ENCODE measurements at regions not wholly inside any gene's neighbourhood (a gene's known extent, or its start where the extent isn't known, plus 50 kb on each side); places are given as distances from the start of the nearest gene placed in this dataset.

DNA sequence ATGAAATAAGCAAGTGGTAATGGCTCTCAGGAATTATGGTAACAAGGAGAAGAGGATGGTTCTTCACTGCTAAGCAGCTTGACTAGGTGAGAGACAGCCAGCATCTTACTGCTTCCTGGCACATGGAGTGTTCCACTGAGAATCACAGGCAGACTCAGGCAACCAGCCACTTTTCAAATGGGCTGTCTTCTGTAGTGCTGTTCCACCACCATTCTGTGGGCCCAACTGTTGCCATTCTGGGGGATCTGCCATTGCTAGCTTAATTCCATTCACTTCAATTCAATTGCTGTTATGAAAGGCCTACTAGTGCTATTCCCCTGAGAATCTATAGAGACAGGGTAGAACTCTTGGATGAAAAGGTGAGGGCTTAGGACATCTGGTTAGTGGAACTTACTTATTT, 341.9 kb downstream of the KCNRG start:
- TF ChIP-seq, protein P1, sequence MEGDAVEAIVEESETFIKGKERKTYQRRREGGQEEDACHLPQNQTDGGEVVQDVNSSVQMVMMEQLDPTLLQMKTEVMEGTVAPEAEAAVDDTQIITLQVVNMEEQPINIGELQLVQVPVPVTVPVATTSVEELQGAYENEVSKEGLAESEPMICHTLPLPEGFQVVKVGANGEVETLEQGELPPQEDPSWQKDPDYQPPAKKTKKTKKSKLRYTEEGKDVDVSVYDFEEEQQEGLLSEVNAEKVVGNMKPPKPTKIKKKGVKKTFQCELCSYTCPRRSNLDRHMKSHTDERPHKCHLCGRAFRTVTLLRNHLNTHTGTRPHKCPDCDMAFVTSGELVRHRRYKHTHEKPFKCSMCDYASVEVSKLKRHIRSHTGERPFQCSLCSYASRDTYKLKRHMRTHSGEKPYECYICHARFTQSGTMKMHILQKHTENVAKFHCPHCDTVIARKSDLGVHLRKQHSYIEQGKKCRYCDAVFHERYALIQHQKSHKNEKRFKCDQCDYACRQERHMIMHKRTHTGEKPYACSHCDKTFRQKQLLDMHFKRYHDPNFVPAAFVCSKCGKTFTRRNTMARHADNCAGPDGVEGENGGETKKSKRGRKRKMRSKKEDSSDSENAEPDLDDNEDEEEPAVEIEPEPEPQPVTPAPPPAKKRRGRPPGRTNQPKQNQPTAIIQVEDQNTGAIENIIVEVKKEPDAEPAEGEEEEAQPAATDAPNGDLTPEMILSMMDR (IDR thresholded peaks at IDR 0.05), result no peak
- TF ChIP-seq POLR2A (IDR thresholded peaks at IDR 0.05), result no peak
